DMS79 treated with DMSO at 0.1 percent for 48 hours (cell line): ENCODE measurements at regions not wholly inside any gene's neighbourhood (a gene's known extent, or its start where the extent isn't known, plus 50 kb on each side); places are given as distances from the start of the nearest gene placed in this dataset.
A peak's percentile ranks its signal among the peaks of the same experiment; 100 is the strongest.

Experiments
- DNase-seq: peaks from one replicate; lab custom pipeline; 2025; lab: John Stamatoyannopoulos, UW

DNA sequence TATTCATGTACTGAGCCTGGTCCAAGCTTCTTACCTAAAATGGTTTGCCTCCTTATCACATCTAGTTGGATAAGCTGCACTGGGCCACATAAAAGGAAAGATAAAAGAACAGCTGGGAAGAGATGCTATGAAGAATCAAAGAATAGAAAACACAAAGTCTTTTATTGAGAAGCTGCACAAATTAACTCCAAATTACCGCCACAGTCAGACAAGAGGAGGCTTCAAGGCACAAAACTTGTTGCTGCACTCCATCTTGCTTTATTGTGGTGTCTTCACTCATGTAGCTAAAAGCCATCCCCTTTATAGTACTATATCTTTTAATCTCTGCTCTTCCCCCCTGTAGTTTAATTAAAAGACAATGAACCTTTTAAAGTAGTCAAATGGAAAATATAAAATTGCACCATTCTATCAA, 330.6 kb upstream of the PMFBP1 start:
- DNase-seq, result no peak

DNA sequence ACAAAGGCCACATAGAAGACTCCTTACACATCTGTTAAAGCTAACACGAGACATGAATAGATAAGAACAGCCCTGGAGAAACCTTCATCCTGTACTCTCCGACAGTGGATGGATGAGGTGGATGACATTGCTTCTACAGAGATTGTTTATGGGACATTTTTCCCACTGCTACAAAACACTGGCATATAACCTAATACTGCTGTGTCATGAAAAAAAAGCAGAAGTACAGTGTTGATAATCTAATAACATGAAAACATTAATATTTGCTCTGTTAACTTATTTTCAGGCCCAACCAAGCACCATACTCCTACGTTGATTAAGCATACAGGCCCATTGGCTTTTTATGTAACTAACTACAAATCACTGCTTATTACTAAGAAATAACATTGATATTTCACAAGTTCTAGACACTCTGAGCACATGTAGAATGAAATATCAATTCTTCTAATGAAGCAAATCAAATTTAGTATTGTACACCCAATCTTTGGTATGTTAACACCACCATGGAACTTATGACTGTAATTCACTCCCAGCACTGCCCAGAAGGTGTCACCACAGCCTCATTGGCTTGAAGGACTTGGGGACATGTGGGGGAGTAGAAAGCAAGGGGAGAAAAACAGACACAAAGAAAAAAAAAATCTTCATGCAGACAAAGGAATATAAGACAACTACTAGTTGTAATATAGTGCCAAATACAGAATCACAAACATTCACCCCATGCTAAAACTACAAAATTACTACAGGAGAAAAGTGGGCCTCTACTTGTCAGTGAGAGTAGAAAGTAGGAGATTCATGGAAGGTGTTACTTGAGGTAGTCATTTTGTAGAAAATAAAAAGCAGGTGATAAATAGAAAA, 330.0 kb upstream of the PMFBP1 start:
- peak; percentile 10 for DNase-seq

DNA sequence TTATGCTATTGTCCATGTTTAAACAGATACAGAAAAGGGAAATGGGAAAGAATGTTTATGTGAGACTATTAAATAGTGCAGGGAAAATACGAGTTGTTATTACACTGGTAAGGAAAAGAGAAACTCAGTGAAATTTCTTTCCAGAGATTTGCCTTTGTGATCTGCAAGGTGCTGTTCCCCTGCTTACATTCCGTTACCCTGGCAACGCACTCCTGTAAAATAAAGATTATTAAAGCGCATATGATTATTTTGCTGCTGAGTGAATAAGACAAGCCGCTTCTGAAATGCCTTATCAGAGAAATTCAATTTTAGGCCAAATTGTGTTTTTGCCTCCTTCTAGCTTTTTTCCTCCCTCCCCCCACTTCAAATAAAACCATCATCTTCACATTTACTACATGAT, 328.6 kb upstream of the PMFBP1 start:
- no peak for DNase-seq

DNA sequence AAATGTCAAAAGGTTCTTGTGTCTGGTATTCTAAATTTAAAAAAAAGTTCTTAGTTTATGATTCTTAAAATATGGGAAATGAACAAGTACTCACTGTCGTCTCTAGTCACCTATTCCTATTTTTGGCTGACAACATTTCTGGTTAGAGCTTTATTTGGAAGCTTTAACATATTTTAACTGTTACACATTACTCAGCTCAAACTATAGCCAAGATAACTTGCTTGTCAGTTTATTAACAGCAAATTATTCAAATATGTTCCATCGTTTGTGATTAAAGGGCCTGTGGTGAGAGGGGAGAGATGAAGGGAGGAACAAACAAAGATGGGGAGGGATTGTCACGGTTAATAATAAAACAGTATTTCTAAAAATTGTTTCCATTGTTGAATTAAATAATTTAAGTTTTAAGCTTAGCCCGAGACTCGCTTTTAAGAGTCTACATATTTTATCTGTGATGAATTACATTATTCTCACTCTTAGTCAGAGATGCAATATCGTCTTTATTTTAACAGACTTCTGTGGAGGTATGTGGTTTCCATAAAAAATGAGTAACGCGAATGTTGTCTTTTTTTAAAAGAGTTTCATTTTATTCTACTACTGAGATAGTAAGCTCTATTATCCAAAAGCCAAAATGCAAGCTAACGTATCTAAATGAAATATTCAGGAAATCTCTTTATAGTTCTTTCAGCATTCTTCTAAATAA, 321.9 kb upstream of the PMFBP1 start:
- no peak for DNase-seq

DNA sequence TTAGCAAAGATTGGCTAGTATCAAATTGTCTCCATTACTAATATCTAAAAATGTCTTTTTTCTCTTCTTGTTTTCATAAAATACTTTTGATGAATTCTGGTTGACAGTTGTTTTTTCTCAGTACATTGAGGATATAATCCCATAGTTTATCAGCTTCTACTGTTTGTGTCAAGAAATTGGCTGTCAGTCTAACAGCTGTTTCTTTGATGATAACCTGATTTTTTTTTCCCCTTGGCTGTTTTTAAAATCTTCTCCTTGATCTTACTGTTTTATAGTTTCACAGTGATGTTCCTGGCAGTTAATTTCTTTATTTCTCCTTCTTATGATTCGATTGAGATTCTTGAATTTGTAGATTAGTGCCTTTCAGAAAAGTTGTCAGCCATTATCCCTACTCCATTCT, 315.3 kb upstream of the PMFBP1 start:
- no peak for DNase-seq

DNA sequence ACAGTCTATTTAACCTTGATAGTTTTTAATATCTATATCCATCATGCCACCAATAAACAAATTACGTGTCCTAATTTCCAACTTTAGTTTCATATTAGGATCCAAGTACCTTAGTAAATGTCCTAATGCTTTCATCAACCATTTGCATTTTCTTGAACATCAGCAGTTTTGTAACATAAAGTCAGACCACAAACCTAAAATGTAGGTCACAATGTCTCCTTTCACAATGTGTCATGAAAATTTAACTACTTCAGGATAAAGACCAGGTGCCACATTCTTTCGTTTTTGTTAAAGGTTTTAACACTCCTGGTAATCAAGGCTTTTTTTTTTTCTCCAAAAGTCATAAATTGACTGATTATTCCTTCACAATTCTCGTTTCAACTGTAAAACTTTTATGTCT, 310.7 kb upstream of the PMFBP1 start:
- no peak for DNase-seq

DNA sequence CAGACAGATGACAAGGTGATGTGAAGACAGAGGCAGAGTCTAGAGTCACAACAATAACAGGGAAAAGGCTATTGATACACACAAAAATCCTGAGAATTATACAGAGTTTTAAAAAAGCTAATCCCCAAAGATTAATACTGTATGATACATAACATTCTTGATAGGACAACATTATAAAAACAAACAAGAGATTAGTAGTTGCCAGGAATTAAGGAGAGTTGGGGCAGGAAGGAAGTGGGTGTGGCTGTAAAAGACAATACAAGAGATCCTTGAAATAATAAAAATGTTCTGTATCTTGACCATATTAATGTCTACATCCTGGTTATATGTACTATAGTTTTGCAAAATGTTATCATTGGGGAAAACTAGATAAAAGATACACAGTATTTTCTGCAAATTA, 309.5 kb upstream of the PMFBP1 start:
- DNase-seq, result no peak

DNA sequence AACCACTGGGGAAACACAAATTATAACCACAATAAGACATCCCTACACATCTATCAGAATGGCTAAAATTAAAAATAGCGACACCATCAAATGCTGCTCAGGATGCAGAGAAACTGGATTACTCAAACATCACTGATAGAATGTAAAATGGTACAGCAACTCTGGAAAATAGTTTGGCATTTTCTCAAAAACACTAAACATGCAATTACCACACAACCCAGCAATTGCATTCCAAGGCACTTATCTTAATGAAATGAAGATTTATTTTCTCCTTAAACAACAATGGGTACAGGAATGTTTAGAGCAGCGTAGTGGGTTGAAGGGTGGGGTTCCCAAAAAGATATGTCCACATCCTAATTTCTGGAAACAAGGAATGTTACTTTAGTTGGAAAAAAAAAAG, 309.0 kb upstream of the PMFBP1 start:
- no peak for DNase-seq

DNA sequence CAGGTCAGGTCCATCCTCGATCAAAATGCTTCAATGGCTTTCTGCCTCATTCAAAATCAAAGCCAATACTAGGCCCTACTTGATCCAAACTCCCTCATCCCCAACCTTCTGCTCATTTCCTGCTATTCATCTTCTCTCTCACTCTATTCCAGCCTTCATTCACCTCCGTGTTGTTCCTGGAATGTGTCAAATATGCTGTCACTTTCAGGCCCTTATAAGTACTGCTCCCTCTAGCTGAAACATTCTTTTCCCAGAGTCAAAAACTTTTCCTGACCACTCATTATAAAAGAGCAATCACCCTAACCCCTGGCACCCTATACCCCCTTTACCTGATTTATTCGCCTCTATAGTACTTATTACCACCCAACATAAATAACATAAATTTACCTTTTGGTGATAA, 303.7 kb upstream of the PMFBP1 start:
- DNase-seq, result no peak

DNA sequence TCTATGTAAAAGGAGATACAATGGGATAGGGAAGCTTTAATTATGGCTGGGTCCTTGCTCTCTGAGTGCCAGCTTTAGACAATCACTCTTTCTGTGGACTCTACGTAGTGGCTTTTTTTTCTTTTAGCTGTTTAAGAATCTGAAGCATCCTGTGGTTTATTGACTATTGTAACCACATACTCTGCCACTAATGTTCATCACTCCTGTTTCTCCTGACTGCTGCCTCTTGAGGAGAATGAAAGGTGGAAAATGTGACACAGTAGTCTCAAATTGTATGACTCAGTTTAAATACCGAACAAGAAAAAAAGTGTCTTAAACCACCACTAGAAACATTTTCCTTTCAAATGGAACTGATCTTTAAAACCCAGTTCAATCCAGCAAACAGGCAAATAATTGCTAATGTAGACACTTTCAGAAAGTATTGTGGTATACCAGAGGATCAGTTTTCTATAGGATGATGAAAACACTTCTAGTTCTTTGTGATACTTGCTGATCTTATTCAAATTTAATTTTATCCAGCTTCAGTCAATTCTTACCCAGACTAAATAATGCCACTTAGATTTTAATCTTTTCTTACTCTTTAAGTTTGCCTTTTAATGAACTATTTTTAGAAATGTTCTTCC, 302.7 kb upstream of the PMFBP1 start:
- DNase-seq, result peak; percentile 13

DNA sequence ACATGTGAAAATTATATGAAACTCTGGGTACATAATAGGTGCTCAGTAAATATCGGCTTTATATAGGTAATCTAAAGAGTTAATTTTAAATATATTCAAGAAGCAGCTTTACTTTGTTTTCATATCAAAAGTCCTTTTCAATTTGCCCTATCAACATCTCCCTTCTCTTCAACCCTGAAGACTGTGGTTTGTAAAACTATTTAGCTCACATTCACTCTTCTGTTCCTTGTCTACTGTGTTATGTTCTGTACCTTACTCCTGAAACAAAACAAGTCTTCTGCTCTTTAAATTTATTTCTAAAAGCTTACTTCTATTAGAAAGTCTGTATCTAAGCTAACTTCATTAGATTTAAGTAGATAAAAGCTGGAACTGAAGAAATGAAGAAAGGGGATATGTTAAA, 301.7 kb upstream of the PMFBP1 start:
- DNase-seq, result no peak

DNA sequence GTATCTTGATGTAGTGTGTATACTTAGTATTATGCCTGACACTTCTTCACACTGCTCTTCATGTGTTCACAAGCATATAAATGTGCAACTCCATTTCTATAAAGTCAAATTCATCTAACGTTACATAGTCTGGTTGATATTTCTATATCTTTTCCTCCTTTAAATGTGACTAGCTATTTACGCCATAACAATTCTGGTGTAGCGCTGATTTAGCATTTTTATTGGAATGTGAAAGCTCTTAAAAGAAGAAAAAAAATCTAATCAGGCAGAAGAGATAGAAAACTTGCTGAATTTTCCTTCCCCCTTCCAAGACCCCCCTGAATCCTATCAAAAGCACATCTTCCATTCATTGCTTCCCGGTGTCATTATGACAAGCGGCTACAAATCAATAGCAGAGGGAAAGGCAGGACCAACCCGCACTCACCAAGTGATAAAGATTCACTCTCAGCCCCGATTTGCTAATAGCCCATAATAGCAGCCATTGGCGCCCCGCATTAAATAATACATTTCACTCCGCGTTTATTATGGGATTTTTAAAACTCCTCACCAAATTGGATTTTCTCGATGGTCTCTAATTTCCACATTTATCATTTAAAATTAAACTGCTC, 299.5 kb upstream of the PMFBP1 start:
- no peak for DNase-seq

DNA sequence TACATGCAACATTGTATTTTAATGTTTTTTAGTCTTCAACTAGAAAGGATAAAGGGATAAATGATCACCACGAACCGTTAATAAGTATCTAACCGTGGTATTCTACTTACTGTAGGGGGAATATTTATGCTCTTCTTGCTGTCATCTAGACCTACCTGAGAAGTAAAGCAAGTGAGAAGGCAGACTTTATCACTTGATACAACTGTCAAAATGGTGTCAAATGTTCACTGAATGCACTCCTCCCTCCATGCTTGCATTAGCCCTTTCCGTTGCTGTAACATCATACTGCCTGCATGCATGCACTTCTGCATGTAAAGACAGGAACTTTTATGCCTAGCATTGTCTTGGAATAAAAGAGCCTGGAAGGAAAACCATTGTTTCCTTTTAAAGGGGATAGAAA, 298.6 kb upstream of the PMFBP1 start:
- DNase-seq, result no peak

DNA sequence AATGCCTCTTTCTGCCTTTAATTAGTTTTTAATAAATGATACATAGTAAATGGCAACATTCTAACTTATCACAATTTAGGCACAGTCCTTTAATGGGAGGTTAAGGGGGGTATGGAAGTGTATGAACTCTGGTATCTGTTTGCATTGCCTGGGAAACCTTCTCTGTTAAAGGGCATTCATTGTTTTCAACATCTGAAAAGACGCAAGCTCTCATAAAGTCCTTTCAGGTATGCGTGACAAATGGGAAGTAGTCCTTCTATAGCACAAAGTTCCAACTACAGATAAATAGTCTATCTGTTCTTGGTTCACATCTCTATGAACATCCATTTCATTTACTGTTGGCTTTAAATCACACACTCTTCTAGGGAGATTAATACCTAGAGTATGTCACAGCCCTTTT, 298.0 kb upstream of the PMFBP1 start:
- DNase-seq, result no peak

DNA sequence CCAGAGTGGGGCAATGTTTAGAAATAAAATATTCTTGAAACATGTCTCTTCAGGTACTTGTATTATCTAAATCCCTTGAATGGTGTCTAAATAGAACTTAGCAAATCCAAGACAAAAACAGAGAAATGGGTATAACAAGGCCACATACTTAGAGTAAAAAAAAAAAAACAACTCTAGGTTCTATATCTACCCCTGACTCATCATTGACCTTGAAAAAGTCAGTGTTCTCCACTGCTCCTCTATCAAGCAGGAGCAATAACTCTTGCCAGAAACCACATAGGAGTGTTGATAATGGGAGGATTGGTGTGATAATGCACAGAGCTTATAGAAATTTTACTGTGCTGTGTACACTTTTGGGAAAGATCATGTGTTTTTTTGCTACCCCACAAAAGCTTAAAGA, 296.6 kb upstream of the PMFBP1 start:
- DNase-seq, result no peak

DNA sequence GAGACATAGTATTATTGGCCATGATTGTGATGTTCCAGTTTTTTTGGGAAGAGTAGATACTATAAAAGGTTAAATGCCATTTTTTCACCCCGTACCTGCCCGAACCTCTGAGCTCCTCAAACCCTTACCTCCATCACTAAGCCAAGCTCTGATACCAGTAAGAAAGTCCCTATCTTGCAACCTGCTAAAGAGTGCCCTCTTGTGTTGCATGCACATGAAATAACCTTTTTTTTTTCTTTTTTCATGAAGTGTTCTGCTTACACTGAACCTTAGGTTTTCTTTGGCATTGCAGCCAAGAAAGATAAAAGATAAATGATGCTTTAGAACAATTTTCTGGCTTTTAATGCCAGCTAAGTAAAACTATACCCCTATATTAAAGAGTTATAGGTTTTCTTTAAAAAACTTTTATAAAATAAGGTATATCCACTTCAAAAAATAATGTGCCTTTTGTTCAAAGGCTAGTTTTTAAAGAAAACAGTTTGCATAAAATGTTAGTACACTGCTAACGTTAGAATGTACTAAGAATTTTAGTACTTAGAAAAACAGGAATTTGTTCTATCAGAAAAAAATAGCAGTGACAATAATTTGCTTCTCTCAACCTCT, 295.3 kb upstream of the PMFBP1 start:
- peak; percentile 0 for DNase-seq

DNA sequence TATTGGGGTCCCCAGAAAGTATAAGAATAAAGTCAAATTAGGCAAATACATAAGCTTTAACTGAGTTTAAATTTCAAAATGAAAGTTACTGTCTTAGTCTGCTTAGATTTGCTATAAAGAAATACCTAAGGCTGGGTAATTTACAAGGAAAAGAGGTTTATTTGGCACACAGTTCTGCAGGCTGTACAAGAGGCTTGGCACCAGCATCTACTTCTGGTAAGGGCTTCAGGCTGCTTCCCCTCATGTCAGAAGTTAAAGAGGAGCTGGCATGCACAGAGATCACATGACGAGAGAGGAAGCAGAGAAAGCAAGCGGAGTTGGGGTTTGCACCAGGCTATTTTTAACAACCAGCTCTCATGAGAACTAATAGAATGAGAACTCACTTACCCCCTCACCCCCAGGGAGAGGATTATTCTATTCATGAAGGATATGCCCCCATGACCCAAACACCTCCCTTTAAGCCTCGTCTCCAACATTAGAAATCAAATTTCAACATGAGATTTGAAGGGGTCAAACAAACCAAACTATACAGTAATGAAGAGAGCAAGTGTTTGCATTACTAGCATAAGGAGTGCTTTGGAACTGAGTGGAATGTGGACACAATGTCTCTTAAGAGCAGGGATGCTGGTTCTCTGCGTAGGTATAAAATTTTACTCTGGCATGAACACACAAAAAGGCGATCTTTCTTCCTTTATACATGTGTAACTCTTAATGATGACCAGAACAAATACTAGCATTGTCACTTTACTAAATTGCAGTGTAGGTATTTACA, 292.8 kb upstream of the PMFBP1 start:
- DNase-seq, result no peak

DNA sequence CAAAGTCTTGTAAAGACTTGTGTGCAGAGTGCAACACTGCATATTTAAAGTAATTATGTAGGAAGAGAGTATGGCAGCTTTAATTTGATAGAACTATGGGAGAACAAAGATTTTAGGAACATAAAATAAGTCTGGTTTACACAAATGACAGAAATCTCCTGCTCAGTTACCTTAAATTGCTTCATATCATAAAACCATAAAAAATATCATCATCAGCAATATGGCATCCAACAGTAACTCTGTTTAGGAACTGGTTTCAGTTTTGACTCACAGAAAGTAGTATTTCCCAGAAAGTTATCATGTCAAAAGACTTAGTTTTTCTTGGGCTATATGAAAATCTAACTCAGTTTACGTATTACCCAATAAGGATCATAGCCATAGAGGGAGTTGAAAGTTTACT, 292.1 kb upstream of the PMFBP1 start:
- no peak for DNase-seq

DNA sequence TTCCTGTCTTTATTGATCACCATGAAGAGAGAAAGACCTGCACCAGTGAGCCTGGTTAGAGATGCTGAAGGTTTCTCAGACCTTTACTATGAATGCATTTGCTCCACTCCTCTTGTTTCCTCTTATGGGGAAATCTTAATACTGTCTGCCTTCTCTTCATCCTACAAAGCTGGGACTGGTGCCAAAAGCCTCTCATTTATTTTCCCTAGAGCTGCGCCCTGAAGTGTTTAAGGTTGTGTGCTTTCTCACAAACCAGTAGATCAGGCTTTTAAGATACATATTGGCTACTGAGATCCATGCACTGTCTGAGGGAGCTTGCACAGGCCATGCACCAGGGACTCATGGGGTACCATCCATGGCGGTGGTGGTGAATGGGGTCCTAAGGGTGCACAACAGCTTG, 286.1 kb upstream of the PMFBP1 start:
- peak; percentile 1 for DNase-seq

DNA sequence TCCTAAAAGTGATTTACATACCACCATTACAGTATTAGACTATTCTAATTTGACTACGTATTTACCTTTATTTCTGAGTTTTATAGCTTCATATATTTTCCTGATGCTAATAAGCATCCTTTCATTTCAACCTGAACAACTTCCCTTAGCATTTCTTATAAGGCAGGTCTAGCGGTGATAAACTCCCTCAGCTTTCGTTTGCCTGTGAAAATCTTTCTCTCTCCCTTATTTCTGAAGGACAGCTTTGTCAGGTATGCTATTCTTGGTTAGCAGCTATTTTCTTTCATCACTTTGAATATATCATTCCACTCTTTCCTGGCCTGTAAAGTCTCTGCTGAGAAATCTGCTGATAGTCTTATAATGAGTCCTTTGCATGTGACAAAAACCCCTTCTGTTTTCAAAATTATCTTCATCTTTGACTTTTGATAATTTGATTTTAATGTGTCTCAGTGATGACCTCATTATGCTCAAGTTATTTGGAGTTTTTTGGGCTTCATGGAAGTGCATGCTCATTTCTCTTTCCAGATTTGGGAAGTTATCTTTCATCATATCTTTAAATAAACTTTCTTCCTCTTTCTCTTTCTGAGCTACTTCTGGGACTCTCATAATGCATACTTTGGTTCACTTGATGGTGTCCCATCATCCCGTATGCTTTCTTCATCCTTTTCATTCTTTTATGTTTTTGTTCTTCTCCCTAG, 285.4 kb upstream of the PMFBP1 start:
- no peak for DNase-seq
